GM12864 (cell line): ENCODE measurements at regions not wholly inside any gene's neighbourhood (a gene's known extent, or its start where the extent isn't known, plus 50 kb on each side); places are given as distances from the start of the nearest gene placed in this dataset.
"Not testable (repeated sequence)": the region's sequence is repeated elsewhere in the genome, so short reads cannot be mapped to it uniquely, and the experiment has no call there.

Source experiments
- DNase-seq: peaks from one replicate; pipeline ENCODE4 v3.0.0-alpha.2; 2011; ENCODE audit warnings: low read depth
- H3K4me3 ChIP-seq: 2 replicates; pipeline ENCODE4 v1.5.1; 2011; ENCODE audit warnings: mild to moderate bottlenecking, low read depth, low read length, control low read depth
- TF ChIP-seq, protein P1 (sequence below): IDR thresholded peaks from 2 replicates; pipeline ENCODE4 v1.5.1; 2011; ENCODE audit warnings: low read depth, mild to moderate bottlenecking, moderate library complexity, low read length, control low read depth, inconsistent platforms; ENCODE audit errors: missing control alignments

GRCh38 chr13:22936228-22936627 lies 244.6 kb upstream of the SGCG start:
- no peak for DNase-seq
- TF ChIP-seq, protein P1, sequence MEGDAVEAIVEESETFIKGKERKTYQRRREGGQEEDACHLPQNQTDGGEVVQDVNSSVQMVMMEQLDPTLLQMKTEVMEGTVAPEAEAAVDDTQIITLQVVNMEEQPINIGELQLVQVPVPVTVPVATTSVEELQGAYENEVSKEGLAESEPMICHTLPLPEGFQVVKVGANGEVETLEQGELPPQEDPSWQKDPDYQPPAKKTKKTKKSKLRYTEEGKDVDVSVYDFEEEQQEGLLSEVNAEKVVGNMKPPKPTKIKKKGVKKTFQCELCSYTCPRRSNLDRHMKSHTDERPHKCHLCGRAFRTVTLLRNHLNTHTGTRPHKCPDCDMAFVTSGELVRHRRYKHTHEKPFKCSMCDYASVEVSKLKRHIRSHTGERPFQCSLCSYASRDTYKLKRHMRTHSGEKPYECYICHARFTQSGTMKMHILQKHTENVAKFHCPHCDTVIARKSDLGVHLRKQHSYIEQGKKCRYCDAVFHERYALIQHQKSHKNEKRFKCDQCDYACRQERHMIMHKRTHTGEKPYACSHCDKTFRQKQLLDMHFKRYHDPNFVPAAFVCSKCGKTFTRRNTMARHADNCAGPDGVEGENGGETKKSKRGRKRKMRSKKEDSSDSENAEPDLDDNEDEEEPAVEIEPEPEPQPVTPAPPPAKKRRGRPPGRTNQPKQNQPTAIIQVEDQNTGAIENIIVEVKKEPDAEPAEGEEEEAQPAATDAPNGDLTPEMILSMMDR = no peak
- H3K4me3 ChIP-seq = no peak overlapping the region

GRCh38 chr13:22937241-22937640 lies 243.5 kb upstream of the SGCG start:
- TF ChIP-seq, protein P1 = no peak
- no peak for DNase-seq
- no peak overlapping the region for H3K4me3 ChIP-seq

DNA sequence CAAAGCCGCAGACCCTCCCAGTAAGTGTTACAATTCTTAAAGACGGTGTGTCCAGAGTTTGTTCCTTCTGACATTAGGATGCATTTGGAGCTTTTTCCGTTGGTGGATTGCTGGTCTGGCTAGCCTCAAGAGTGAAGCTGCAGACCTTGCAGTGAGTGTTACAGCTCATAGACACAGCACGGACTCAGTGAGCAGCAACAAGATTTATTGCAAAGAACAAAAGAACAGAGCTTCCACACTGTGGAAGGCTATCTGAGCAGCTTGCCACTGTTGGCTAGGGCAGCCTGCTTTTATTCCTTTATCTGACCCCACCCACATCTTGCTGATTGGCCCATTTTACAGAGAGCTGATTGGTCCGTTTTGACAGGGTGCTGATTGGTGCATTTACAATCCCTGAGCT lies 242.8 kb upstream of the SGCG start:
- no peak overlapping the region for H3K4me3 ChIP-seq
- no peak for DNase-seq
- TF ChIP-seq, protein P1 = no peak

DNA sequence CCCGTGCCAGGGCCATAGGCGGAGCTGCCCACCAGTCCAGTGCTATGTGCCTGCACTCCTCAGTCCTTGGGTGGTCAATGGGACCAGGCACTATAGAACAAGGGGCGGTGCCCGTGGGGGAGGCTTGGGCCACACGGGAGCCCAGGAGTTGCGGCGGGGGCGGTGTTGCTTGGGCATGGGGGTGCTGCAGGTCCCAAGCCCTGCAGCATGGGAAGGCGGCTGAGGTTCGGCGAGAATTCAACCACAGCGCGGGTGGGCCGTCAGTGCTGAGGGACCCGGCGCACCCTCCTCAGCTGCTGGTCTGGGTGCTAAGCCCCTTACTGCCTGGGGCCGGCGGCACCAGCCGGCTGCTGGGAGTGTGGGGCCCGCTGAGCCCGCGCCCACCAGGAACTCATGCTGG lies 242.2 kb upstream of the SGCG start:
- no peak for DNase-seq
- no peak overlapping the region for H3K4me3 ChIP-seq
- TF ChIP-seq, protein P1 = no peak

GRCh38 chr13:22939157-22939556 lies 241.6 kb upstream of the SGCG start:
- TF ChIP-seq, protein P1 = no peak
- no peak overlapping the region for H3K4me3 ChIP-seq
- DNase-seq = no peak

- no peak for DNase-seq
- TF ChIP-seq, protein P1 = no peak
These were observed 240.6 kb upstream of the SGCG start for GRCh38 chr13:22940090-22940710.

DNA sequence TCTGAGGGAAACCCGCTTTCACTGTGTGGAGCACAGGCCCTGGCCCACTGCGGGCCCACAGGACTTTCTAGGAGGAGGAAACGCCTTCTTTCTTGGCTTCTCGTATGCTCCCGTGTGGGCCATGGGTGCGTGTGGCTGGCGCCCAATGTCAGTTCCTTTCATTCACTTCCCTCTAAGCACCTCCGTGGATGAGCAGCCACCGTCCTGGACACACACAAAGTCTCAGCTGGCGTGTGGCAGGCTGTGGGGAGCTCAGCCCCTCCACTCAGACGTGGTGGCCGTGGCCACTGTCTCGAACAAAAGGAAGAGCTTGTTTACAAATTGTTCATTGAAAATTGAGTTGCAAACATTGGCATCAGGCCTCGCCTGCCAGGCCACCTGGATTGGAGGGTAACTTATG lies 240.0 kb upstream of the SGCG start:
- no peak overlapping the region for H3K4me3 ChIP-seq
- DNase-seq = no peak
- TF ChIP-seq, protein P1 = no peak

More at GRCh38 chr13:22940090-22940710, 240.6 kb upstream of the SGCG start:
- no peak overlapping the region for H3K4me3 ChIP-seq

- H3K4me3 ChIP-seq, DNase-seq: not testable (repeated sequence)
These were observed 239.3 kb upstream of the SGCG start for GRCh38 chr13:22941495-22941894.

DNA sequence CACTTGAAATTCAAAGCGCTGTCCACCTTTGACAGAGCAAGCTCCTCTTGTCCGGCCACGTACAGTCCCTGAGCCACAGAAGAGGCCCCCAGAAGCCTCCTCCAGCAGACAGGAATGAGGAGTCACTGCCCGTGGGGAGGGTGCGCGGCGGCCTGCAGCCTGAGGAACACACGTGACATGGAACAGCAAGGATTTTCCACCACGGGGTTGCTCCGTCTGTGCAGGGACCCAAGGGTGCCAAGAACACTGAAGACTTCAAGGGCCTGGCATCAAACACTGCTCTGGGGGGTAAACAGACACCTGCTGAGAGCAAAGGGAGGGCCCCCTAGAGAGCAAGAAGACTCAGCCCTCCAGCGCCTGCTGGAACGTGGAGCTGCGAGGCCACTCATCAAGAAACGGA lies 237.9 kb upstream of the SGCG start:
- DNase-seq, H3K4me3 ChIP-seq: not testable (repeated sequence)
